NCI-H1417 treated with DMSO at 0.1 percent for 48 hours (cell line): ENCODE measurements at regions not wholly inside any gene's neighbourhood (a gene's known extent, or its start where the extent isn't known, plus 50 kb on each side); places are given as distances from the start of the nearest gene placed in this dataset.

Experiments
- DNase-seq: peaks from one replicate; lab custom pipeline; 2025; lab: John Stamatoyannopoulos, UW

DNA sequence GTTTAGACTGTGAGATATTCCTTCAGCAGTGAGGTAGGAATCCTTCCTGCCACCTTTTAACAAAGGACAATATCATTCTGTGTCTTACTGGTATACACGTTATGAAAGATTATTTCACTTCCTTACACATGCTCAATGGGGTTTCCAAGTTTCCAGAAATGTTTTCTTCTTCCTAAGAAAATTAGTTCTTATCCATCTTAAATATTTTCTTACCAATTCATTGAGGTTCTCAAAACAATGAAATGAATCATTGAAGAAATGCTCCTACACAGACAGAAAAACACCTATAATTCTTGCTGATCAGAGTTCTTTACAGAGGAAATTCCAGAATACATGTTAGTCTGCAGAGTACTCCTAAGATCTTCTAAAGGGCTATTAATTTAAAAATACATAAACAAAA, 51.4 kb upstream of the SEC61G start:
- no peak for DNase-seq

DNA sequence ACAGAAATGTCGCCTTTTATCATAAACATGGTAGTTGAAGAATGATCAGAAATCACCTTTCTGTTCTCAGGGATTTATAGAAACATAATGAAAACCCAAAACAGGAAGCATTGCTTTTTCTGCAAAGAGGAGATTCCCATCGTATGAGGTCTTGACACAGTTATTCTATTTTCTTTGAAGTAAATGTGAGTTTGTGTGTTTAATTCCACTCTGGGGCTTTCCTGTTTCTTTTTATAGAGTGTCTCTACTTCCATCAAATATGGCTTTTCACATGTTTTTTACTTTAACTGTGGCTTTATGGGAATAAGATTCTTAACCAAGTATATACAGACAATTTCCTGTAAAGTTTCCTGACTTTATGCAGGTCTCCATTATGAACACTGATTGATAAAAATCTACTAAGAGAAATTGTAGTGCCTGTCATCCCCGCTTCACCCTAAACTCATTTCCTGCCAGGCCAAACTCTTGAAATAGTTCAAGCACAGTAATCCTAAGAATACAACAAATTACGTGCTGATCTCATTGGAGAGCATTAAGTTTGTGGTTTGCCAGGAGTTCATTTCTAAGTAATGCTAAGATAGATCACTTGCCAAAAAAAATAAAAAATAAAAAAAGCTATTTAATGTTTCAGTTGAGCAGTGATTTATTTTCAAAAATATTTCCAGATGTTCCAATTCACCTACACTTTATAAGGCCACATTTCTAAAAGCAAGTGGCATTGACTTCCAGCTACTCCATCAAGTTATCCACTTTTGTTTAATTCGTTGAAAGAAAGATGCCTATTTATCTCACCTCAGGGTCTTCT, 52.2 kb upstream of the SEC61G start:
- no peak for DNase-seq

DNA sequence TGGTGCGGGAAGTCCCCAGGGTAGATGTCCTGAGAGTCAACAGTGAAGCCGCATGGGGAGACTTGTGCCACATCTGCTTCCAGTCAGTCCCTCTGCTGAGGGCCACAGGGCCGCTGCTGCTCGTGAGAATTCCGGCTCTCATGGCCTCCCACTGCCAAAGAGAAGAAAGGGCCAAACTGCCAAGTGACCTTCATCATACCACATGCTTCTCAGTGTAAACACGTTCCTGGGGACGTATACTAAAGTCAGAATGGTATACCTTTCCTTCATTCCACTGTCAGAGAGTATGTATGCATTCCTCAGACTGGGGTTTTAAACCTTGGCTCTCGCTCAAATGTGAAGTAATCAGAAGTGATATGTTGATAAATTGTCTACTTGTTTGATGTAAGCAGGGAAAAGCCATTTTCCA, 52.8 kb upstream of the SEC61G start:
- DNase-seq: no peak

DNA sequence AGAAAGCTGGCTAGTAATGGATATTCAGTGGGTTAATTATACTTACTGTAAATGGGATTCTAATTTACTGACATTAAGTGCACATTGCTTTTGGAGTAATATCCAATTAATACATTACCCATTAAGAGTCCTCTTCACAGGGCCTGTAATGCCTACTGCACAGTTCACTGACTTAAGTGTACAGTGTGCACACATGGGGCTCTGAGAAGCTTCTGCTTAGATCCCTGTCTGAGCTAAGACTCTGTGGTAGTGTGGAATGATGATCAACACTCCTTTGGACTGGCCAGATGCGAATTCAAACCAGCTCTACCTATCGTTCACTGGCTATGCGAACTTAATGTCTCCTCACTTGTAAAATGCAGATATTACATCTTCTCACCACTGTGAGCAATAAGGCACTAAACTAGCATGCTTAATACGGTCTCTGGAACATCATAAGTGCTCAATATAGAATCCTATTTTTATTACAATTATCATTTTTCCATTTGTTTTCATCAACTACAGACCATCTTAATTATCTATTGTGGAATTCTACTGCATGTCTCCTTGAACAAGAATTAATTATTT, 53.8 kb upstream of the SEC61G start:
- no peak for DNase-seq

DNA sequence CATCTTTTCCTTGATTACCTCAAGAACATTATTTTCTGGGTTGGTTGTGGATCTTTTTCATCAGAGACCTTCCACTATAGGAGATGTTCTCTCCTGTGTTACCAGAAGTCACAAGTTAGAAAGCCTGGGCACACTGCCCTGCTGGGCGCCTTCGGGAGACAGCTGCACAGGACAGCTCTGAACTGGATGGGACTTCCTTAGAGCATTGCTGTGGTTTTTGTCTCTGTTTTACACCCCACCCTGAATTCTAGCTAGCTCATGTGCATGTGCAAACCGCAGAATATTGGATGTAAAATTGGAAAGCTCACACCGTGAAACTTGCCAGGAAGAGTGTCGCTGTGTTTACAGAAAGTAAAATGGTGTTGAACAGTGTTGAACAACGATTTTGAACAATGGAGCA, 54.4 kb upstream of the SEC61G start:
- DNase-seq: no peak

DNA sequence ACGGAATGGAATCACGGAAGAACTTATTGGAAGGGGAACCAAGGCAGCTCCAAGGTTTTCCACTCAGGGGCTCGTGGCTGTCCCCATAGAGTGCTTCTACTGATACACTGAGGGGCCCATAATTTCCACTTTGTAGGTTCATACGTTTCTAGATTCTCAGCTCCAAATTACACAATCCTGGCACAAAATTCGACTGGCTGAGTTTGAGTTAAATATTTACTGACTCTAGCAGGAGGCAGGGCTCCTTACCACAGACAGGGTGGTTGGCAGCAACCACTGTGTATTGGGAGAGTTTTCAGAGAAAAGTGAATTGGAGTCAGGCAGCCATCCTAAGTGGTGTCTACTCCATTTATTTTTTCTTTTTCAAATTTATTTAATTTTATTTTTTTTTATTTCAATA, 55.4 kb upstream of the SEC61G start:
- DNase-seq: no peak

DNA sequence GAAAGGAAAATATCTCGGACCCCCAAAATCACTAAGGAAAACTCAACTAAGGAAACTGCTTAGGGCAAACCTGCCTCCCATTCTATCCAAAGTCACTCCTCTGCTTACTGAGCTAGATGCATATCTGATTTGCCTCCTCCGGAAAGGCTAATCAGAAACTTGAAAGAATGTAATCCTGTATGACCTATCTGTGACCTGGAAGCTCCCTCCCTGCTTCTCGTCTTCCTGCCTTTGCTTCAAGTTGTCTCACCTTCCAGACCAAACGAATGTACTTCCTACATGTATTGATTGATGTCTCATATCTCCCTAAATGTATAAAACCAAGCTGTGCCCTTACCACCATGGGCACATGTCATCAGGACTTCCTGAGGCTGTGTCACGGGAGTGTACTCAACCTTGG, 58.1 kb upstream of the SEC61G start:
- DNase-seq: no peak

DNA sequence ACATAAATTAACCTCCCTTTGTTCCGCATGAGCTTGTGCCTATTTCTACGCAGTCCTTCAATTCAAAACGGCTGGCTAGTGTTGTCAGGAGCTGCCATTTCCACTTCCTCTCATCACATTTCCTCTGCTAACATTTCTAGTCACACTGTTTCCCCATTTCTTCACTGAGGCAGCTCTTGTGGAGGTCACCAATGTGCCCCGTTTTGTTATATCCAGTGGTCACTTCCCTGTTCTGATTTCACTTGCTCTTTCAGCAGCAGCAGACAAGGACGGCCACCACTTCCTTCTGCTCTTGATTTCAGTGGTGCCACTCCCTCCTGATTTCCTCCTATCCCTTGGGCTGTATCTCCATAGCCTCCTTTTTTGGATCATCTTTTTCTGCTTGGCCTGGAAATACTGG, 64.8 kb upstream of the SEC61G start:
- no peak for DNase-seq

DNA sequence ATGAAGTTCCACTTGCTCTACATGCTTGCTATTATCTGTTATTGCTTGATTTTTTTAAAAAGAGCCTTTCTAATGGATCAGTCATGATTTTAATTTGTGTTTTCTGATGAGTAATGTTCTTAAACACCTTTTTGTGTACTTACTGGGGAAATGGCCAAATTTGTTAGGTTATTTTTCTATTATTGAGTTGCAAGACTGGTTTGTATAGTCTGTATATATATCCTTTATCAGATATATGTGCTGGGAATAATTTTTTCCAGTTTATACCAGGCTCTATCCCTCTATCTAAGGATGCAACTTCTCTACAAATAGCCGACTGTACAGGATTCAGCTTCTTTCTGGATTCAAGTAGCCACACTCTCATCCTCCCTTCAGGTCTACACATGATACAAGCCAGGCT, 65.6 kb upstream of the SEC61G start:
- no peak for DNase-seq

DNA sequence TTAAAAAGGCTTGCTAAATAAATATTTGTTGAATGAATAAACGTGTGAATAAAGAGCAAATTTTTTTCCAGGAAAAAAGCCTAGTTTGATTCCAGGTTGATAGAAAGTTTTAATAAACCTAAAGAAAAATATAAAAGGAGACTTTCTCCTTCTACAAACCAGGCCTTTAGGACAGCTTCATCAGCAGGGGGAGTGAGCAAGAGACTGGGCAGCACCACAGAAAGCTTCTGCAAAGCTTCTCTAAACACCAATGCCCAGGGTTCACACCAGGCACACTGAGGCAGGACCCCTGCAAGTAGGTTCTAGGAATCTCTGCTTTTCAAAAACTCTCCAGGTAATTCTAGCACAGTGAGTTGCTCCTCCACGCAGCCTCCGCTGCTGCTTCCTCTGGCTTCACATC, 66.4 kb upstream of the SEC61G start:
- DNase-seq: no peak

DNA sequence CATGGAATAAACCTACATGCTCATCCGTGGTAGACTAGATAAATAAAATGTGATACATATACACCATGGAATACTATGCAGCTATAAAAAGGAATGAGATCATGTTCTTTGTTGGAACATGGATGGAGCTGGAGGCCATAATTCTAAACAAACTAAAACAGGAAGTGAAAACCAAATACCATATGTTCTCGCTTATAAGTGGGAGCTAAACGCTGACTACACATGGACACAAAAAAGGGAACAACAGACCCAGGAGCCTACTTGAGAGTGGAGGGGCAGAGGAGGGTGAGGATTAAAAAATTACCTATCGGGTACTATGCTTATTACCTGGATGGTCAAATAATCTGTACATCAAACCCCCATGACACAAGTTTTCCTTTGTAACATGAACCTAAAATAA, 68.7 kb upstream of the SEC61G start:
- no peak for DNase-seq

DNA sequence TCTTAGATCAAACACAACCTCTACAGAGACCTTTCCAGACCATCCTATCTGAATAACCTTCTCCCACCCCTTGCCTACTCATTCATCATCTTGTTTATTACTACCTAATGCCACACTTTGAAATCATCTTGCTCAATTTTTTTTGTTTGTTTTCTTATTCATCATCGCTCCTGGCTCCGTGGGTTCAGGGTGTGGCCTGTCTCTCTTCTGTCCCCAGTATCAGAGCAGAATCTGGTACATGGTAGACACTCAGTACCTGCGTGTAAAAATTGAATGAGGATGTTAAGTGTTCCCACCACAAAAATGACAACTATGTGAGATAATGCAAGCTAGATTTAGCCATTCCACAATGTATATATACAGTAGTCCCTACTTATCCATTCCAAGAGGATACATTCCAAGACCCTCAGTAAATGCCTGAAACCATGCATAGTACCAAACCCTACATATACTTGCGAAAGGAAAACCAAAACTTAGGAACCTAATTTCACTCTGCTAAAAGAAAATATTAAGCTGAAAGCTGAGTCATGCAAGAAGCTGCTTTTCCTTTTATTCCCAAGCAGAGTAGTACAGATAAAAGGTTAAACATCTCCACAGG, 72.1 kb upstream of the SEC61G start:
- DNase-seq: no peak

DNA sequence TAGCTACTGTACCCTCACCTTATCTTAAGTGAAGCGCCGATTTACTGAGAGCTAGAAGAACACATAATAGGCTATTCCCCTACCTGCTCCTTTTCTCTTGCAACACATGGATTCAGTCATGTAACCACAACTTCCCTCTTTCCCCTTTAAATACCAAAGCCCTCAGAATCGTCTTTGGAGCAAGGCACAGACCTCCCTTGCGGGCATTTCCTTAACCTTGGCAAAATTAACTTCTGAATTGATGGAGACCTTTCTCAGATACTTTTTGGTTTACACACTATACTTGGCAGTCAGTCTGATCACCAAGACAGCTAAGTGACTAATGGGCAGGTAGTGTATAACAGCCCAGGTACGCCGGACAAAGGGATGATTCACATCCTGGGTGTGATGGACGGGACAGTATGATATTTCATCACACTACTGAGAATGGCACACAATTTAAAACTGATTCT, 72.7 kb upstream of the SEC61G start:
- DNase-seq: no peak

DNA sequence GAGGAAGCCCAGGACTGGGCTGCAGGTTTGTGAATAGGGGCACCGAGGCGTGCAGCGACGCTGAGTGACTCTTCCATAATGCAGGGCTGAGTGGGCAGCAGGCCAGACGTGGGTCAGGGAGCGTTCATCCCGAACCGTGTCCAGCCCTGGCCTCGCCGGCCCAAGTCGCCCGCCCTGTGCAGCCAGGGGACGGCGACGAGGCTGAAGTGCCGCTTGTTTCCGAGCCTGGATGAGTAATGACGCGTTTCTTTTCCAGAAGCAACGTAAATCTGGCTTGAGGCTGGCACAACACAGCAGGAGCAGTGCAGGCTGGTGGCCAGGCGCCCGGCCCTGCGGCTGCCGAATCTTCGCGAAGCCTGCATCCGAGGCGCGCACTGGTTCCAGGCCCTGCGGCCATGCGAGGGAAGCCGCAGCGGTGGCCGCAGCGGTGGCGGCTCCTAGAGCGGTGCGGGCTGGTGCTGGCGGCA, 74.0 kb upstream of the SEC61G start:
- no peak for DNase-seq

DNA sequence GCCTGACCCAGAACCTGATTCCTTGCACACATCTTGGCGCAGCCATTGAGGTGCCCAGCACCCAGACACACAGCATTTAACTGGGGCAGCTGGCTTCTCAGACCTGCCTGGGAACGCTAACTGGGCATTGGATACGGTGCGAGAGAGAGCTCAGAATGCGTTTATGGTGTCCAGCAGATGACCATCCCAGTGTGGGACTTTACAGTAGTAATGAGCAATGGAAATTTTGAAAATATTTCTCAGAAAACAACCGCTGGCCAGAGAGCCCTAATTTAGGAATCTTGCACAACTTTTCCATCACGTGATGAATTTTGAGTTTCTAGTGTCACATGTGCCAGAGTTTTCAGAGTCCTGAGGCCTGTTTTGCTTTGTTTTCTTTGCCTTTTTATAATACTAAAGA, 78.2 kb upstream of the SEC61G start:
- no peak for DNase-seq

DNA sequence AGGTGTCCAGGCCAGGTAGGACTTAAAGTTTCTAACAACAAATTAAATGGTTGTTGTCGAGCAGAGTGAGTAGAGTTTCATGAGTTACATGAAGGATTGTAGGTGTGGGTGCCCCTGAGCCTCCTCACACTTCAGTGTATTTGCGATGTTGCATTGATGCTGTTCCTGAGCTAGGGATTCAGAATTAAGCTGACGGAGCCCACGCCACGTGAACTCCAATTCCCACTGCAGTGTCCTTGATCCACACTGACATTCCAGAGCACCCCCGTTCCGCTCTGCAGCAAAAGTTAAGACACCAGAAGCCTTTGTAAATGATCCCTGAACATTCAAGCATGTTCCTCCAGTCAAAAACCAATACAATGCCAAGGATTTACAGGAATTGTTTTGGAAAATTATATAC, 78.8 kb upstream of the SEC61G start:
- DNase-seq: no peak

DNA sequence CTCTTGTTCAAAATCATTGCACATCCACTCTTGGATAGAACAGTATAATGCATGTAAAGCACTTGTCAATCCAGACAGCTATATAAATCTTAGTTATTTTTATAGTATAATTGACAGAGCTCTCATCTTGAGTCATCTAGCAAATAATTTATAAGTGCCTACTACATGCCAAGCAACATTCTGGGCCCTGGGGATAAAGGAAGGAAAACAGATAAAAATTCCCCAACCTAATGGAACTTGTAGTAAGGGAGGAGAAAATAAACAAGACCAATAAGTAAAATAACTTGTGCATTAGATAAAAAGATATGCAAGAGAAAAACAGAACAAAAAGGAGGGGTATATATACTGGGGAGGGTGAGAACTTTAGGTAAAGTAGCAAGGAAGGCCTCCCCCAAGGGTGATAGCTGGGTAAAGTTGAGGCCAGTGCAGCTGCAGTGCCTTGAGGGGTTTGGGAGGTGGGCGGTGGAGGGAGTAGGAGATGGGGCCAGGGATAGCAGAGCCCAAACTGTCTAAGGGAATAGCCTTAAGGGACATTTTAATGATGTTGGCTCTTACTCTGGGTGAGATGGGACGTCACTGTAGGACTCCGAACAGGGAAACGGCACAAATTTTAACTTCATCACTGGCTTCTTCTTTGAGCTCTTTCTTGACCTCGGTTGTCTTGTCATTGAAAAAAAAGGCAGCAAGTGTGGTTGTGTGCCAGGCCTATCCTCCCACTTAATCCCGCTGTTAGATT, 79.3 kb upstream of the SEC61G start:
- DNase-seq: no peak

DNA sequence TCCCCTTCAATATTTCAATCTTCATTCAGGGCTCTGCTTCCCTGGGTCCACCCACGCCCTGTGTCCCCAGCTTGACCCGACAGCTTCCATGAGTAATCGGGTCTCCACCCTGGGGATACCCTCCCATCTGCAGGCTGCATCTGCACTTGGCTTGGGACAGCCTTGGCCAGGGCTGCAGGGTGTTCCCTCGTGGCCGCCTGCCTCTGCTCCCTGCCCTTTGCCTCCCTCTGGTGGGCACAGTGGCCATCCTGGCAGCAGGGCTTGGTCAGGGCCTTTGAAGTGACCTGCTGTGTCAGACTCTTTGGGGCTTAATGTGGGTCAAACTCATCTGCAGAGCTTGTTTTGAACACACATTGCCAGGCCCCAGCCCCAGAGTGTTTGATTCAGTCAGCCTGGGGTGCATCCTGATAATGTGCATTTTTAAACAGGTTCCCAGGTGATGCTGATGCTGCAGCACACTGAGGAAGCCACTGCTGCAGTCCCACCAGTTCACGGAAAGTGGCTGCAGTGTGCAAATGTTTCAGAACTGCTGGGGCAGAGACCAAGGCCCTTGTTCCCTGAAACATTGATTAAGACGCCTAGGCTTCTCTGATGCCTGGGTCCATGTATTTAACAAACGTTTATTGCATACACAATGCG, 80.7 kb upstream of the SEC61G start:
- no peak for DNase-seq

DNA sequence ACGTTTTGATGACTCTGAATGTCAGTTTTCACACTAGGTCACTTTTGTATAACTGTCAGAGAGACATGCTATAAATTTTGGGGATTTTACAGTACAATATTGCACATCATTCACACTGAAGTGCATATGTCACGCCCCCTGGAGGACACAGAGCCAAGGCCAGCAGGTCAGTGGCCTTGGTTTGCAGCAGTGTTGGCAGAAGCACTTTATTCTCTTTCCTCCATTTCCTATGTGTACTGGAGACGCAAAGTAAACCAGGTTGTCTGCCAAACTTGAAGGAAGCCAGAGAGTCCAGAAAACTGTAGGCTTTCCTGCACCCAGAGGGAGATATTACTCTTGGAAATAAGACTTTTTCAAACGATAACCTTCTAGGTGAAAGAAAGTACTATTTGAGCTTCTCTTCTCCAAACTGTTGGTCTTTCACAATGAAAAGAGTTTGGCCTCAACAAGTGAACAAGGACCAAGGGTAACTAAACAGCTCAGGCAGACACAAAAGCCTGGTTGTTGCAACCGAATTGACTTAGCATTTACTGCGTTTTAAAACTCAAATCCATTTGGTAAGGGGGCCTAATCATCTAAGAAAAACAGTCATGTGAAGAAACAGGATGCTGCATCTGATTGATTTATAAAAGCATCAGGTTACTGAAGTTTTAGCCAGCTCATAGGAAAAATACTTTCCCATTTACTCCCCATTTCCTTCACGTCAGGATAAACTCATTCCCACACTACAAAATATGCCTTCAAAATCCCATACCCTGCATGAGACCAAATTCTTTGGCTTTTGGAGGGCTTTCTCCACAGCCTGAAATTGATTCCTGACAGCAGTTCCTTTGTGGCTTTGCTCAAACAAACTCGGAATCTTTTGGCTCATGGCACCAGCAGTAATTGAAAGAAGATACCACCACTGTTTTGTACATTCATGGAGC, 83.0 kb upstream of the SEC61G start:
- no peak for DNase-seq

DNA sequence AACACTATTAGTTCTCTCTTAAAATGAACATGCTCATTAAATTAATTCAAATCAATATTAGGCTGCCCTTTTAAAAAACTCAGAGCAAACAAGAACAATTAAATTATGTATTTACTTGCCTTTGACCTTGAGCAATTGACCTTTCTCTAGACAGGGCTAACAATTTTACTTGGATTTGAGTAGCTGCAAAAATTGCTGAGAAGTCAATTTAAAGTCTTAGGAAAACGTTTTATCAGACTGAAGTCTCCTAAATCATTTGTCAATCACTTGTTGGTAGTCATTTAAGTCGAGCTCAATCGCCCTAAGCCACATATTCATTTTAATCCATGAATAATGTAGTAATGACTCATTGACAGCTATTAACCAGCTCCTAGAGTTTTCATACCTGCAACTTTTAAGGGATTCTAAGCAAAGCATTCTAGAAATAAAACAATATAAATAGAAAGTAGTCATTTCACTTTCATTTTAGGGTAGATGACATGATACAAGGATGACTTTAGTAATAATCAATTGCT, 84.9 kb upstream of the SEC61G start:
- DNase-seq: no peak

DNA sequence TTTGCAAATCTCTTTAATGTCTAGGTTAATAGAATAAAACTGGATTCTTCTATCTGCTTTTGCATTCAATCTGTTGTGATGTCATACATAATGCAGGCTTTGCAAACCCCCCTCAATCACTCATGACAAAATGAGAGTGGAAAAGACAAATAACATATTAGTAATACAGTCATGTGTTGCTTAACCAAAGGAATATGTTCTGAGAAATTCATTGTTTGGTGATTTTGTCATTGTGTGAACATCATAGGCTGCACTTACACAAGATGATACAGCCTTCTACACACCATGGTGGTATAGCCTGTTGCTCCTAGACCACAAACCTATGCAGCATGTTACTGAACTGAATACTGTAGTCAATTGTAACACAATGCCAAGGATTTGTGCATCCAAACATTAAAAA, 87.3 kb upstream of the SEC61G start:
- DNase-seq: no peak
